SH-SY5Y (cell line): ENCODE measurements at regions not wholly inside any gene's neighbourhood (a gene's known extent, or its start where the extent isn't known, plus 50 kb on each side); places are given as distances from the start of the nearest gene placed in this dataset.

ENCODE experiments used
- GATA2 ChIP-seq: IDR thresholded peaks from 2 replicates; pipeline ENCODE4 v1.6.1; 2011; ENCODE audit warnings: mild to moderate bottlenecking, low read depth, low read length
- GATA3 ChIP-seq: IDR thresholded peaks from 2 replicates; pipeline ENCODE4 v1.6.1; 2011; ENCODE audit warnings: low read depth, mild to moderate bottlenecking, low read length, moderate library complexity

DNA sequence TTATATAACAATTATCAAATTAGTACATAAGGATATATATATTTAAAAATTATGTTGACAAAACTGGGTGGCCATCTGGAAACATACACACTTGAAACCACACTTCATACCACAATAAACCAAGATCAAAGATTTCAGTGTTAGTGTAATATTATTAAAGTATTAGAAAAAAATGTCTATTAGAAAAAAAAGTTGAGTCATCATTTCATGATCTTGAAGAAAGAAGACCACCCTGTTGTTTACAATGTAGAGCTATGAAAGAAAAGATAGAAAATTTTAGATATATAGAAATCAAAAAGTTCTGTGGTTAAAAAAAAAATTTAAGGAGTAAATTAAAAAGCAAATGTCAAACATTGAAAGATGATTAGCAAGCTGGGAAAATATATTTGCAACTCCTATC is 224.5 kb upstream of the CDH20 start:
- TF ChIP-seq GATA2: no peak
- TF ChIP-seq GATA3: no peak
